GM12878 (cell line): ENCODE measurements at regions not wholly inside any gene's neighbourhood (a gene's known extent, or its start where the extent isn't known, plus 50 kb on each side); places are given as distances from the start of the nearest gene placed in this dataset.

ENCODE experiments used
- BCL11A ChIP-seq: IDR thresholded peaks from 2 replicates; pipeline ENCODE4 v1.6.1; 2011; ENCODE audit warnings: low read depth, low read length
- CUX1 ChIP-seq: IDR thresholded peaks from 2 replicates; pipeline ENCODE4 v1.6.1; 2012; ENCODE audit warnings: improper control_type of control experiment, low read depth, low read length; ENCODE audit not compliant: insufficient replicate concordance
- E2F4 ChIP-seq: IDR thresholded peaks from 2 replicates; pipeline ENCODE4 v1.6.1; 2012; ENCODE audit warnings: low read depth, low read length, improper control_type of control experiment
- E4F1 ChIP-seq: fragments of 450-650 bp; IDR thresholded peaks from 2 replicates; pipeline ENCODE4 v1.6.1; 2018; ENCODE audit warnings: borderline replicate concordance, mild to moderate bottlenecking; ENCODE audit not compliant: partially characterized antibody
- EED ChIP-seq: sonication (generic); IDR thresholded peaks from 2 replicates; pipeline ENCODE4 v1.6.1; 2016; ENCODE audit warnings: antibody characterized with exemption, low read depth
- ESRRA ChIP-seq: IDR thresholded peaks from 2 replicates; pipeline ENCODE4 v1.6.1; 2012; ENCODE audit warnings: mild to moderate bottlenecking, low read length, improper control_type of control experiment
- FOXM1 ChIP-seq: IDR thresholded peaks from 2 replicates; pipeline ENCODE4 v1.6.1; 2012; ENCODE audit warnings: low read depth, mild to moderate bottlenecking, inconsistent platforms, low read length, moderate library complexity
- GATAD2B ChIP-seq: fragments of 450-650 bp; conservative IDR thresholded peaks from 2 replicates; pipeline ENCODE4 v1.6.1; 2017; ENCODE audit warnings: low read depth, mild to moderate bottlenecking, moderate library complexity
- JUNB ChIP-seq: IDR thresholded peaks from 2 replicates; pipeline ENCODE4 v1.6.1; 2016; ENCODE audit warnings: antibody characterized with exemption, mild to moderate bottlenecking
- MAX ChIP-seq: IDR thresholded peaks from 2 replicates; pipeline ENCODE4 v1.6.1; 2012; ENCODE audit warnings: low read depth, low read length, improper control_type of control experiment
- MEF2B ChIP-seq: fragments of 450-650 bp; IDR thresholded peaks from 2 replicates; pipeline ENCODE4 v1.6.1; 2018; ENCODE audit warnings: mild to moderate bottlenecking, moderate library complexity; ENCODE audit not compliant: partially characterized antibody, poor library complexity, severe bottlenecking
- MXI1 ChIP-seq: fragments of 150-350 bp; IDR thresholded peaks from 2 replicates; pipeline ENCODE4 v1.6.1; 2011; ENCODE audit warnings: low read depth, mild to moderate bottlenecking, inconsistent platforms, low read length, improper control_type of control experiment
- NFYB ChIP-seq: IDR thresholded peaks from 2 replicates; pipeline ENCODE4 v1.6.1; 2011; ENCODE audit warnings: low read depth, mild to moderate bottlenecking, low read length, improper control_type of control experiment, moderate library complexity; ENCODE audit not compliant: insufficient read depth
- NR2C2 ChIP-seq: IDR thresholded peaks from 2 replicates; pipeline ENCODE4 v1.6.1; 2011; ENCODE audit warnings: borderline replicate concordance, low read depth; ENCODE audit not compliant: control insufficient read depth, insufficient read length
- PAX5 ChIP-seq: IDR thresholded peaks from 2 replicates; pipeline ENCODE4 v1.6.1; 2011; ENCODE audit warnings: low read depth, low read length, borderline replicate concordance
- POU2F2 ChIP-seq: IDR thresholded peaks from 3 replicates; pipeline ENCODE4 v1.6.1; 2011; ENCODE audit warnings: low read depth, mild to moderate bottlenecking, low read length, borderline replicate concordance
- RUNX3 ChIP-seq: IDR thresholded peaks from 2 replicates; pipeline ENCODE4 v1.6.1; 2012; ENCODE audit warnings: low read length, inconsistent platforms
- SPI1 ChIP-seq: IDR thresholded peaks from 2 replicates; pipeline ENCODE4 v1.6.1; 2011; ENCODE audit warnings: low read depth, mild to moderate bottlenecking, low read length, moderate library complexity, borderline replicate concordance; ENCODE audit not compliant: insufficient read depth
- TBL1XR1 ChIP-seq: IDR thresholded peaks from 2 replicates; pipeline ENCODE4 v1.6.1; 2012; ENCODE audit warnings: low read depth, low read length, improper control_type of control experiment
- TCF7 ChIP-seq: IDR thresholded peaks from 2 replicates; pipeline ENCODE4 v1.6.1; 2014; ENCODE audit warnings: antibody characterized with exemption, borderline replicate concordance
- USF2 ChIP-seq: IDR thresholded peaks from 2 replicates; pipeline ENCODE4 v1.6.1; 2011; ENCODE audit warnings: low read depth, low read length, improper control_type of control experiment, borderline replicate concordance
- ZNF217 ChIP-seq: fragments of 450-650 bp; IDR thresholded peaks from 2 replicates; pipeline ENCODE4 v1.6.1; 2017; ENCODE audit warnings: antibody characterized with exemption, mild to moderate bottlenecking

- TF ChIP-seq TCF7 (no peak), FOXM1 (peak; percentile 50; the same call in 1 of the 2 replicates), USF2 (no peak), SPI1 (peak; percentile 88), E2F4 (no peak), ZNF217 (no peak), MXI1 (no peak), BCL11A (peak; percentile 87), NR2C2 (no peak), POU2F2 (no peak; the same call in 2 of the 3 replicates), PAX5 (no peak), EED (no peak), MAX (no peak), CUX1 (peak; percentile 62), GATAD2B (0 out of 2 replicates have a peak, but pooled peaks have one; percentile 37), ESRRA (no peak), RUNX3 (peak; percentile 64), E4F1 (no peak), NFYB (no peak), TBL1XR1 (no peak), JUNB (peak; percentile 74), MEF2B (no peak)
These were observed 127.3 kb upstream of the THBS1 start (continued) for GRCh38 chr15:39453620-39454019.
